ENCODE measurements at regions not wholly inside any gene's neighbourhood (a gene's known extent, or its start where the extent isn't known, plus 50 kb on each side); places are given as distances from the start of the nearest gene placed in this dataset.
A peak's percentile ranks its signal among the peaks of the same experiment; 100 is the strongest.
"Not testable (repeated sequence)": the region's sequence is repeated elsewhere in the genome, so short reads cannot be mapped to it uniquely, and the experiment has no call there.

GRCh38 chr2:242056785-242057184 lies 187.3 kb downstream of the RTP5 start:
- no peak for TF ChIP-seq CTCF (IDR thresholded peaks at IDR 0.05; ENCODE audit: insufficient read depth, low read depth, low read length)
- DNase-seq (ENCODE audit: low read depth): no peak
- no peak overlapping the region for H3K4me3 ChIP-seq (ENCODE audit: low read depth, low read length)

- H3K4me3 ChIP-seq (ENCODE audit: low read depth, low read length): no peak overlapping the region
- TF ChIP-seq CTCF (IDR thresholded peaks at IDR 0.05; ENCODE audit: insufficient read depth, low read depth, low read length): no peak
- DNase-seq (ENCODE audit: low read depth): no peak
These were observed 188.0 kb downstream of the RTP5 start for GRCh38 chr2:242057379-242058040.

GRCh38 chr2:242058116-242058680 lies 188.7 kb downstream of the RTP5 start:
- no peak overlapping the region for H3K4me3 ChIP-seq (ENCODE audit: low read depth, low read length)
- no peak for DNase-seq (ENCODE audit: low read depth)
- no peak for TF ChIP-seq CTCF (IDR thresholded peaks at IDR 0.05; ENCODE audit: insufficient read depth, low read depth, low read length)

GRCh38 chr2:242059566-242059965 lies 190.0 kb downstream of the RTP5 start:
- H3K4me3 ChIP-seq (ENCODE audit: low read depth, low read length): no peak overlapping the region
- TF ChIP-seq CTCF (IDR thresholded peaks at IDR 0.05; ENCODE audit: insufficient read depth, low read depth, low read length): no peak
- no peak for DNase-seq (ENCODE audit: low read depth)

- DNase-seq (ENCODE audit: low read depth): peak; percentile 68
- H3K4me3 ChIP-seq (ENCODE audit: low read depth, low read length): no peak overlapping the region
- TF ChIP-seq CTCF (IDR thresholded peaks at IDR 0.05; ENCODE audit: insufficient read depth, low read depth, low read length): no peak
These were observed 190.8 kb downstream of the RTP5 start for GRCh38 chr2:242060212-242060835.

GRCh38 chr2:242061930-242062329 lies 192.4 kb downstream of the RTP5 start:
- not testable (repeated sequence) for H3K4me3 ChIP-seq (ENCODE audit: low read depth, low read length); DNase-seq (ENCODE audit: low read depth)

GRCh38 chr2:242063436-242063835 lies 193.9 kb downstream of the RTP5 start:
- TF ChIP-seq CTCF (IDR thresholded peaks at IDR 0.05; ENCODE audit: insufficient read depth, low read depth, low read length): no peak
- no peak overlapping the region for H3K4me3 ChIP-seq (ENCODE audit: low read depth, low read length)
- DNase-seq (ENCODE audit: low read depth): no peak

Data from fibroblast of villous mesenchyme (primary cell).